Loucy (cell line): ENCODE measurements at regions not wholly inside any gene's neighbourhood (a gene's known extent, or its start where the extent isn't known, plus 50 kb on each side); places are given as distances from the start of the nearest gene placed in this dataset.

Experiments
- H2AFZ ChIP-seq: fragments of 200-600 bp; sonication (generic); 2 replicates; pipeline ENCODE4 v1.6.0; 2016; ENCODE audit warnings: antibody characterized with exemption, mild to moderate bottlenecking, low read length, moderate library complexity
- H3F3A ChIP-seq: fragments of 200-600 bp; 2 replicates; pipeline ENCODE4 v1.6.0; 2016; ENCODE audit warnings: antibody characterized with exemption, low read depth, mild to moderate bottlenecking
- H3K27me3 ChIP-seq: fragments of 200-600 bp; sonication (generic); 2 replicates; pipeline ENCODE4 v1.6.1; 2014; ENCODE audit warnings: low read length, mild to moderate bottlenecking; ENCODE audit not compliant: insufficient read depth, poor library complexity, severe bottlenecking
- H3K36me3 ChIP-seq: fragments of 200-600 bp; sonication (generic); 2 replicates; pipeline ENCODE4 v1.6.1; 2016; ENCODE audit warnings: low read length; ENCODE audit not compliant: insufficient read depth
- H3K4me1 ChIP-seq: fragments of 200-600 bp; sonication (generic); 2 replicates; pipeline ENCODE4 v1.5.1; 2014; ENCODE audit warnings: low read length, mild to moderate bottlenecking; ENCODE audit not compliant: insufficient read depth, poor library complexity, severe bottlenecking
- H3K4me2 ChIP-seq: fragments of 200-600 bp; sonication (generic); 2 replicates; pipeline ENCODE4 v1.6.0; 2014; ENCODE audit warnings: antibody characterized with exemption, low read length, low read depth, mild to moderate bottlenecking; ENCODE audit not compliant: poor library complexity, severe bottlenecking
- H3K4me3 ChIP-seq: fragments of 200-600 bp; sonication (generic); 2 replicates; pipeline ENCODE4 v1.5.1; 2014; ENCODE audit warnings: low read length, mild to moderate bottlenecking, mixed read lengths; ENCODE audit not compliant: poor library complexity, severe bottlenecking
- H3K79me2 ChIP-seq: fragments of 200-600 bp; sonication (generic); 2 replicates; pipeline ENCODE4 v1.6.1; 2014; ENCODE audit warnings: low read length; ENCODE audit not compliant: insufficient read depth
- H3K9ac ChIP-seq: fragments of 200-600 bp; sonication (generic); 2 replicates; pipeline ENCODE4 v1.6.0; 2014; ENCODE audit warnings: mild to moderate bottlenecking, low read depth, low read length, moderate library complexity; ENCODE audit not compliant: poor library complexity, severe bottlenecking
- H3K9me2 ChIP-seq: fragments of 200-600 bp; sonication (generic); replicated peaks from 2 replicates; pipeline ENCODE4 v1.6.1; 2016; ENCODE audit warnings: low read depth, low read length, mixed read lengths
- H3K9me3 ChIP-seq: fragments of 200-600 bp; sonication (generic); 2 replicates; pipeline ENCODE4 v1.6.1; 2014; ENCODE audit warnings: mild to moderate bottlenecking, antibody characterized with exemption, low read length, low read depth; ENCODE audit not compliant: insufficient read depth
- H4K20me1 ChIP-seq: fragments of 200-600 bp; sonication (generic); 2 replicates; pipeline ENCODE4 v1.6.0; 2014; ENCODE audit warnings: antibody characterized with exemption, low read length, mild to moderate bottlenecking; ENCODE audit not compliant: insufficient read depth, poor library complexity, severe bottlenecking
- EZH2phosphoT487 ChIP-seq: fragments of 200-600 bp; IDR thresholded peaks from 2 replicates; pipeline ENCODE4 v1.6.1; 2018; ENCODE audit warnings: antibody characterized with exemption, mild to moderate bottlenecking, moderate library complexity, borderline replicate concordance
- TF ChIP-seq, protein P1 (sequence below): fragments of 200-600 bp; sonication (generic); conservative IDR thresholded peaks from 2 replicates; pipeline ENCODE4 v1.5.1; 2014; ENCODE audit warnings: mild to moderate bottlenecking, antibody characterized with exemption, low read length

DNA sequence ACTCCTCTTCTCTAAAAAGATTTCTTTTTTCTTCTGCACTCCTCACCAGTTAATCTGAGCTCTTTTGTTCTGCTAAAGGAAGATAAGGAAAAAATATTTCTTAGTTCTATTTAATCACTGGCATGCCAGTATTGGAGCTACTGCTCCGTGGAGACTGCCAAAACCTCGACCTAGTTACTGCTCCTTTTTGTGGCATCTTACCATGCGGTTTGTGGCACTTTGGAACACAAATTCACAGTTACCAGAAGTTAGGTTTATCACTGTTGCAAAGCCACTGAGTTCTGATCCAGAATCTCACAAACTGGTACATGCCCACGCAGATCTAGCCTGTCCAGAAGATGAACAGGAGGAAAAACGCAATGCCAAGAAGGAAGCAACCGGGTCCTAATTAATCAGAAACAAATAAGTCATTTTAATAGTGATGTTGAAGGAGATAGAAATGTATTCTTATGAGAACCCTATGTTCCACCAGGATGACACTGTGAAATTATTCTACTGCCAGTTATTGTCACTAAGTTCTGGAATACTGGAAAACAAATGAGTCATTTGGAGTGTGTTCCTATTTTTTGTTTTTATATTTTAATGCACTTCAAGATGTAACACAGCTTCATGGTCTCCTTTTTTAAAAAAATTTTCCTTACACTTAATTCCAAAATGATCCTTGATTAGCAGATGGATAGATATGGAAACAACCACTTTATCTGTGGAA lies 106.7 kb upstream of the GK2 start:
- Histone ChIP-seq H3K79me2 (no peaks in the 10 kb centered on the region), H4K20me1 (no peaks in the 10 kb centered on the region), H3K36me3 (no peaks in the 10 kb centered on the region), H3K9ac (no peak overlapping the region), H3F3A (no peaks in the 10 kb centered on the region; the same call in 1 of the 2 replicates), H3K9me3 (no peaks in the 10 kb centered on the region), H3K4me3 (no peak overlapping the region), H3K27me3 (no peaks in the 10 kb centered on the region), H3K4me2 (no peak overlapping the region), H2AFZ (no peak overlapping the region), H3K4me1 (peaks cover 23% of the 10 kb centered on the region), H3K9me2 (no peaks in the 10 kb centered on the region)
- TF ChIP-seq, protein P1, sequence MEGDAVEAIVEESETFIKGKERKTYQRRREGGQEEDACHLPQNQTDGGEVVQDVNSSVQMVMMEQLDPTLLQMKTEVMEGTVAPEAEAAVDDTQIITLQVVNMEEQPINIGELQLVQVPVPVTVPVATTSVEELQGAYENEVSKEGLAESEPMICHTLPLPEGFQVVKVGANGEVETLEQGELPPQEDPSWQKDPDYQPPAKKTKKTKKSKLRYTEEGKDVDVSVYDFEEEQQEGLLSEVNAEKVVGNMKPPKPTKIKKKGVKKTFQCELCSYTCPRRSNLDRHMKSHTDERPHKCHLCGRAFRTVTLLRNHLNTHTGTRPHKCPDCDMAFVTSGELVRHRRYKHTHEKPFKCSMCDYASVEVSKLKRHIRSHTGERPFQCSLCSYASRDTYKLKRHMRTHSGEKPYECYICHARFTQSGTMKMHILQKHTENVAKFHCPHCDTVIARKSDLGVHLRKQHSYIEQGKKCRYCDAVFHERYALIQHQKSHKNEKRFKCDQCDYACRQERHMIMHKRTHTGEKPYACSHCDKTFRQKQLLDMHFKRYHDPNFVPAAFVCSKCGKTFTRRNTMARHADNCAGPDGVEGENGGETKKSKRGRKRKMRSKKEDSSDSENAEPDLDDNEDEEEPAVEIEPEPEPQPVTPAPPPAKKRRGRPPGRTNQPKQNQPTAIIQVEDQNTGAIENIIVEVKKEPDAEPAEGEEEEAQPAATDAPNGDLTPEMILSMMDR, result no peak
- no peak for TF ChIP-seq EZH2phosphoT487

DNA sequence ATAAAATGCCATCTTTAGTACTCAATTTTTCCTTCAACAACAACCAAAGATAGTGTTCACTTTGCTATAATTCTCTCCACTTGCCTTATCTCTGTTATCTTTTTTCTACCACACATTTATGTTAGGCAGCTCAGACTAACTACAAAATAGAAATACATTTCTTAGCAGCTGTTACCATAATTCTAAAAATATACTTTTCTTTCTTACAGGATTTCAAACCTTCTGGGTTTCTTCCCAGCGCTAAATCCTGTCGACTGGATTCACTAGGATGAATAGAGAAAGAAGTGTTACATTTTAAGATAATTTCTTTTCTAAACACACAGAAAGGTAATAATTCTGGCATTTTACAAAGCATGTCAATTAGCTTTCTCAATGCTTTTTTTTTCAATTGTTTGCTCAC lies 105.5 kb upstream of the GK2 start:
- H3K27me3 ChIP-seq, result no peaks in the 10 kb centered on the region
- no peaks in the 10 kb centered on the region for H3K9me3 ChIP-seq
- no peaks in the 10 kb centered on the region for H3K9me2 ChIP-seq
- no peak overlapping the region for H3K9ac ChIP-seq
- H3K4me1 ChIP-seq, result peaks cover 23% of the 10 kb centered on the region
- no peak overlapping the region for H3K4me3 ChIP-seq
- no peaks in the 10 kb centered on the region for H3K79me2 ChIP-seq
- no peaks in the 10 kb centered on the region for H3K36me3 ChIP-seq
- H4K20me1 ChIP-seq, result no peaks in the 10 kb centered on the region
- H2AFZ ChIP-seq, result no peak overlapping the region; the same call in 1 of the 2 replicates
- H3F3A ChIP-seq, result no peaks in the 10 kb centered on the region; the same call in 1 of the 2 replicates
- no peak for TF ChIP-seq EZH2phosphoT487
- TF ChIP-seq, protein P1, result no peak
- no peak overlapping the region for H3K4me2 ChIP-seq

DNA sequence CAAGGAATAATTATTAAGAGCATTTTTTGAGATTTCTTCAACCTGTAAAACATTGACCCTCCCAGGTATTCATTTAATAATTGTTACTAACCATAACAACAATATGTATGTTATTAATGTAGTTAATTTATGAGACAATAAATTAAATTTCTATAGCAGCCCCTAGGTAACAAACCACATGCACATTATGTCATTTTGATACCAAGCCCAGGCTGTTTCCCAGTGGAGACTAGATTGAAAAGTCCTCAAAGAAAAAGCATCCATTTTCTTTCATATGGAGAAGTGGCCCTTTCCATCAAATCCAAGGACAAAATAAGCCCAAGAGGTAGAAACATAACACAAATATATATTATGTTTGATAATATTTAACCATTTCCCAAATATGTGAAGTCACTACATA lies 104.3 kb upstream of the GK2 start:
- Histone ChIP-seq H3K4me2 (no peak overlapping the region), H3K9me2 (no peaks in the 10 kb centered on the region), H2AFZ (no peak overlapping the region), H3K9me3 (no peaks in the 10 kb centered on the region), H3K4me3 (no peak overlapping the region), H3K4me1 (peaks cover 23% of the 10 kb centered on the region), H3K27me3 (no peaks in the 10 kb centered on the region), H3K9ac (no peak overlapping the region), H3F3A (no peaks in the 10 kb centered on the region; the same call in 1 of the 2 replicates), H3K79me2 (no peaks in the 10 kb centered on the region), H4K20me1 (no peaks in the 10 kb centered on the region), H3K36me3 (no peaks in the 10 kb centered on the region)
- TF ChIP-seq EZH2phosphoT487, result no peak
- TF ChIP-seq, protein P1, result no peak
